ENCODE measurements at regions not wholly inside any gene's neighbourhood (a gene's known extent, or its start where the extent isn't known, plus 50 kb on each side); places are given as distances from the start of the nearest gene placed in this dataset.

DNA sequence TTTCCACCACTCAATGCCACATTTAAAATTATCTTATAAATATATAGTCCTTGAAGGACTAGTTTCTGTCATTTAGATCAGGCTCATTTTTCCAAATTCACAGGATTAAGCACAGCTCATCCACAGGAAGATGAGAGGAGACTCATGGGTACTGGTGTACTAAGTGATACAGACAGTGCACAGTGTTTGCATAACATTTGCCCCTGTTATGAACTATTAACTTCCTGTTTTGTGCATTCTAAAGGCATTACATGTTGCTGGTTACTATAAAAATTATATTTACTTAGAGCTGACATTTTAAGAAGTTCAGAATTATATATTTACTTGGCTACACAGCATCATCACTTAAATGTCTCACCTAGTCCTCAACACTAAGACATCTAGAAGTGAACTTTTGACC lies 772.0 kb downstream of the TECRL start:
- H3K36me3 ChIP-seq = no peaks in the 10 kb centered on the region
- no peaks in the 10 kb centered on the region for H3K27me3 ChIP-seq (replicated peaks in 1 of 7)
- H3K4me1 ChIP-seq = no peaks in the 10 kb centered on the region
- H3K9me3 ChIP-seq = peaks cover 0 to 26% (median 12%) of the 10 kb centered on the region in 8 donors
- intact Hi-C loops (cut with DNase I; ENCODE audit: low total_unique reads) = no loop called here
- no peak overlapping the region for H3K4me3 ChIP-seq
- no peak overlapping the region for H3K27ac ChIP-seq
- TF ChIP-seq, protein P1, sequence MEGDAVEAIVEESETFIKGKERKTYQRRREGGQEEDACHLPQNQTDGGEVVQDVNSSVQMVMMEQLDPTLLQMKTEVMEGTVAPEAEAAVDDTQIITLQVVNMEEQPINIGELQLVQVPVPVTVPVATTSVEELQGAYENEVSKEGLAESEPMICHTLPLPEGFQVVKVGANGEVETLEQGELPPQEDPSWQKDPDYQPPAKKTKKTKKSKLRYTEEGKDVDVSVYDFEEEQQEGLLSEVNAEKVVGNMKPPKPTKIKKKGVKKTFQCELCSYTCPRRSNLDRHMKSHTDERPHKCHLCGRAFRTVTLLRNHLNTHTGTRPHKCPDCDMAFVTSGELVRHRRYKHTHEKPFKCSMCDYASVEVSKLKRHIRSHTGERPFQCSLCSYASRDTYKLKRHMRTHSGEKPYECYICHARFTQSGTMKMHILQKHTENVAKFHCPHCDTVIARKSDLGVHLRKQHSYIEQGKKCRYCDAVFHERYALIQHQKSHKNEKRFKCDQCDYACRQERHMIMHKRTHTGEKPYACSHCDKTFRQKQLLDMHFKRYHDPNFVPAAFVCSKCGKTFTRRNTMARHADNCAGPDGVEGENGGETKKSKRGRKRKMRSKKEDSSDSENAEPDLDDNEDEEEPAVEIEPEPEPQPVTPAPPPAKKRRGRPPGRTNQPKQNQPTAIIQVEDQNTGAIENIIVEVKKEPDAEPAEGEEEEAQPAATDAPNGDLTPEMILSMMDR (IDR thresholded peaks at IDR 0.05 in 8 of 11, conservative IDR thresholded peaks at IDR 0.05 in 3 of 11) = no peak
- DNase-seq = no peak

- Histone ChIP-seq H3K36me3 (no peaks in the 10 kb centered on the region), H3K4me3 (no peak overlapping the region), H3K27me3 (replicated peaks in 1 of 7) (no peaks in the 10 kb centered on the region), H3K9me3 (peaks cover 0 to 30% (median 17%) of the 10 kb centered on the region in 8 donors), H3K4me1 (no peaks in the 10 kb centered on the region), H3K27ac (no peak overlapping the region)
- no peak for DNase-seq
- intact Hi-C loops (cut with DNase I; ENCODE audit: low total_unique reads) = no loop called here
- TF ChIP-seq POLR2A (IDR thresholded peaks at IDR 0.05) = no peak
- TF ChIP-seq POLR2AphosphoS5 (IDR thresholded peaks at IDR 0.05) = no peak
- TF ChIP-seq, protein P1 (IDR thresholded peaks at IDR 0.05 in 8 of 11, conservative IDR thresholded peaks at IDR 0.05 in 3 of 11) = no peak
- 73 to 85% (median 76%) methylated on average over 2 of the region's 2 CpGs for WGBS, 5 donors
Observed at GRCh38 chr4:63632858-63633257, 776.4 kb downstream of the TECRL start.

GRCh38 chr4:63620271-63620670 lies 789.0 kb downstream of the TECRL start:
- intact Hi-C loops (cut with DNase I; ENCODE audit: low total_unique reads) = no loop called here
- Histone ChIP-seq H3K9me3 (peaks cover 0 to 6% (median 0%) of the 10 kb centered on the region in 8 donors), H3K27me3 (replicated peaks in 1 of 7) (no peaks in the 10 kb centered on the region), H3K27ac (no peak overlapping the region), H3K36me3 (no peaks in the 10 kb centered on the region), H3K4me3 (no peak overlapping the region), H3K4me1 (no peaks in the 10 kb centered on the region)
- WGBS, 5 donors = 14 to 34% (median 24%) methylated on average over 2 of the region's 2 CpGs
- TF ChIP-seq POLR2A (IDR thresholded peaks at IDR 0.05) (no peak), POLR2AphosphoS5 (IDR thresholded peaks at IDR 0.05) (no peak)
- TF ChIP-seq, protein P1 (IDR thresholded peaks at IDR 0.05 in 8 of 11, conservative IDR thresholded peaks at IDR 0.05 in 3 of 11) = no peak
- DNase-seq = no peak

GRCh38 chr4:63619771-63620170 lies 789.5 kb downstream of the TECRL start:
- no peaks in the 10 kb centered on the region for H3K27me3 ChIP-seq (replicated peaks in 1 of 7)
- 62 to 81% (median 65%) methylated on average over 1 of the region's 1 CpG for WGBS, 5 donors
- DNase-seq = no peak
- no peak overlapping the region for H3K27ac ChIP-seq
- intact Hi-C loops (cut with DNase I; ENCODE audit: low total_unique reads) = no loop called here
- no peaks in the 10 kb centered on the region for H3K36me3 ChIP-seq
- no peak overlapping the region for H3K4me3 ChIP-seq
- TF ChIP-seq, protein P1 (IDR thresholded peaks at IDR 0.05 in 8 of 11, conservative IDR thresholded peaks at IDR 0.05 in 3 of 11) = no peak
- TF ChIP-seq POLR2AphosphoS5 (IDR thresholded peaks at IDR 0.05) = no peak
- TF ChIP-seq POLR2A (IDR thresholded peaks at IDR 0.05) = no peak
- H3K4me1 ChIP-seq = no peaks in the 10 kb centered on the region
- peaks cover 0 to 6% (median 0%) of the 10 kb centered on the region in 8 donors for H3K9me3 ChIP-seq
